GOT3 (cell line): ENCODE measurements at regions not wholly inside any gene's neighbourhood (a gene's known extent, or its start where the extent isn't known, plus 50 kb on each side); places are given as distances from the start of the nearest gene placed in this dataset.

Experiments used
- DNase-seq: peaks from one replicate; lab custom pipeline; 2025; ENCODE audit warnings: mixed read lengths; lab: John Stamatoyannopoulos, UW

- DNase-seq, result peak; percentile 4
These were observed 288.3 kb upstream of the CDH18 start for GRCh38 chr5:20276061-20276958.

DNA sequence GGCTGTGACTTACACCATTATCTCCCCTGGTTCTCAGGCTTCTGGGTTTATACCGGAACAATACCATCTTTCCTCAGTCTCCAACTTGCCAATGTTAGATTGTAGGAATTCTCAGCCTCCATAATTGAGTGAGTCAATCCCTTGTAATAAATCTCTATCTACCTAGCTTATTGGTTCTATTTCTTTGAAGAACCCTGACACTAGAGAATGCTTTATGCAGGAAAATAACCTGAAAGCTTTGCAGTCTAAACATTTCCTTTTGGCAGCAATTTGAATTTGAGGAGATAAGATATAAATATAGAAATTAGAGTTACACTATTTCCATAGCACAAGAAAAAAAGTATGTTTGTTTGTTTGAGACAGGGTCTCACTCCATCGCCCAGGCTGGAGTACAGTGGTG lies 278.1 kb upstream of the CDH18 start:
- DNase-seq, result no peak

GRCh38 chr5:20262896-20263295 lies 274.9 kb upstream of the CDH18 start:
- DNase-seq, result no peak

DNA sequence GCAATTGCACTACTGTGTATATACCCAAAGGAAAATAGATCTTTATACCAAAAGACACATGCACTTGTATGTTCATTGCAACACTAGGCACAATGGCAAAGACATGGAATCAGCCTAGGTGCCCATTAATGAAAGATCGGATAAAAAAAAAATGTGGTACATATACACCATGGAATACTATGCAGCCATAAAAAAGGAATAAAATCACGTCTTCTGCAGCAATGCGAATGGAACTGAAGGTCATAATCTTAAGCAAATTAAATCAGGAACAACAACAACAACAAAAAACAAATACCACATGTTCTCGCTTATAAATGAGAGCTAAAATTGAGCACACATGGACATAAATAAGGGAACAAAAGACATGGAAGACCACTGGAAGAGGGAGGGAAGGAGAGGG lies 266.7 kb upstream of the CDH18 start:
- DNase-seq, result no peak

DNA sequence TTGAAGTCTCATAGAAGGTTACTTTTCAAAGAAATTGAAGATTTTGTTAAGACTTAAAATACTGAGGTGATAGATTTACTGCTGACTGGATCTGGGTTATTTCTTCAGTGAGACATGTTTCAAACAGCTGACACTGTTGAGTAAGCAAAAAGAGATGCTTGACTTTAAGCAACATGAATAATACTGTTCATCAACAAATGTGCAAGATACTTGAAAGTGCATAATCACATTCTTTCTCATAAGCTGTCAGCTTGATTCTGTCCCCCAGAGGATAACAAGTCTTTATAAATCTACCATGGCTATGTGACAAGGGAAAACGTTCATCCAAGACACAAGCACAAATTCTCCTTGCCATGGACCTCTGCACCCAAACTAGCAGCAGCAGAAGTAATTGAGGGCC lies 260.1 kb upstream of the CDH18 start:
- DNase-seq, result no peak

GRCh38 chr5:20245432-20245974 lies 257.5 kb upstream of the CDH18 start:
- no peak for DNase-seq

DNA sequence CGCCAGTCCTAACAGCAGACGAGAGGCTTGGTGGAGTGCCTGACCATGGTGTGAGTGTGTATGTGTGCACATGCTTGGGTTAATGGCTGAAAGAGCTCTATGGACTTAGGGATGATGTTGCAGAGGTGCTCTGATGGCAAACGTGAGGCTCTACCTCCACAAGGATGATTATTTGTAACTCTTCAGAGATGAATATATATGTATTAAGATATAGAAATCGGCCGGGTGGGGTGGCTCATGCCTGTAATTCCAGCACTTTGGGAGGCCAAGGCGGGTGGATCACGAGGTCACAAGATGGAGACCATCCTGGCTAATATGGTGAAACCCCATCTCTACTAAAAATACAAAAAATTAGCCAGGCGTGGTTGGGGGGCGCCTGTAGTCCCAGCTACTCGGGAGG lies 253.4 kb upstream of the CDH18 start:
- DNase-seq, result no peak

- DNase-seq, result no peak
These were observed 243.0 kb upstream of the CDH18 start for GRCh38 chr5:20231040-20231439.

DNA sequence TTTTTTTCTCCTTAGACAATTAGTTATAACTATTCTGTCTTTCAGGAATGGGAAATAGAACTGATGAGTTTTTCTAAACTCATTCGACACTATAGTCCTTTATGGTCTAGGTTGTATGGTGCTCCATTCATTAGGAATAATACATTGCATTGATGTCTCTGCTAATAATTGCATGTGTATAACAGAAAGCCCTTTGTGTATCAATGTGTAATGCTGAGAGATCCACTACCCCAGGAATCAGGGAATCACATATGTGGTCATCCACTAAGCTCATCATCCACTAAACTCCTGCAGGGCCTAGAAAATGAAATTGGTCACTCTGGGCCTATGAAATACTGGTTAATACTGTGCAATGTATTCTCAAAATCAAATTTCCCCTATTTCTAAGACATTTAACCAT lies 242.0 kb upstream of the CDH18 start:
- DNase-seq, result no peak

GRCh38 chr5:20229303-20230005 lies 241.5 kb upstream of the CDH18 start:
- DNase-seq, result no peak

DNA sequence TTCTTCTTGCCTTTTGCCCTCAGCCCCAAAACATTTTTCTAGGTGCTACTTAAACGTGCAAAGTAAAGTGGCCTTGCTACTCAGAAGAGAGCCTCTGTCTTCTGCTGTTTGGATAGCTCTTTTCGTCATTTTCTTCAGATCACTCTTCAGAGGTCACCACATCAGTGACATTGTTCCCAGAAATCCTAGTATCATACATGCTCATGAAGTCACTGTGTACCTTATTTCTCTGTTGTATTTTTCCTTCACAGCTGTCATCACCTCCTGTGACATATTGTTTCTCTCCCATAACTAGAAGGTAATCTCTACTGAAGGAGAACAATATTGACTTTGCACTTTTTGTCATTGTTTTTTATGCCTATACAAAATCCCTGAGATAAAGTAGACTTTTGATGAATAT lies 237.0 kb upstream of the CDH18 start:
- DNase-seq, result no peak

DNA sequence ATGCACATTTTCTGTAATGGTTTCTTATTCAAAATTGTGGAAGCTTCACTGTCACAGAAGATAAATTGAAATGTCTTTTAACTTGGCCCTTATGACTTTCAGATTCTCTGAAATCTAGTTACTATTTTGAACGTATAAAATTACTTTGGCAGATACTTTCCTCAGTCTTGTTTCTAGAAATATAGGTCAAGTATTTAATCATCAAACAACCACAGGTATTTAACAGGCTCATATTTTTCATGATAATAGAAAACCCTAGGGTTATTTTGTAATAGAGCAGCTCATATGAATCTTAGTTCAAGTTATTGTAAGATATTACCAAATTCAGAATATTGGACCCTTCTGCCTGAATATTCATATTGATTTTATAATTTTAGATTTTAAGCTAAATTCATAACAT lies 236.0 kb upstream of the CDH18 start:
- no peak for DNase-seq

- no peak for DNase-seq
These were observed 235.5 kb upstream of the CDH18 start for GRCh38 chr5:20223451-20223850.

- DNase-seq, result no peak
These were observed 227.3 kb upstream of the CDH18 start for GRCh38 chr5:20215257-20215656.

DNA sequence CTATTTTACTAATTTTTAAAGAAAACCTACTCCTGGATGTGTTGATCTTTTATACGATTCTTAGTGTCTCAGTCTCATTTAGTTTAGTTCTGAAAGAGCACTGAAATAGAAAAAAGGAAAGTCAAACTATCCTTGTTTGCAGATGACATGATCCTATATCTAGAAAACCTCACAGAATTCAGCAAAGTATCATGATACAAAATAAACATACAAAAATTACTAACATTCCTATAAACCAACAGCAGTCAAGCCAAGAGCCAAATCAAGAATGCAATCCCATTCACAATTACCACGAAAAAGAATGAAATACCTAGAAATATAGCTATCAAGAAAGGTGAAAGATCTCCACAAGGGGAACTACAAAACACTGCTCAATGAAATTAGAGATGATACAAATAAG lies 225.8 kb upstream of the CDH18 start:
- DNase-seq, result no peak

DNA sequence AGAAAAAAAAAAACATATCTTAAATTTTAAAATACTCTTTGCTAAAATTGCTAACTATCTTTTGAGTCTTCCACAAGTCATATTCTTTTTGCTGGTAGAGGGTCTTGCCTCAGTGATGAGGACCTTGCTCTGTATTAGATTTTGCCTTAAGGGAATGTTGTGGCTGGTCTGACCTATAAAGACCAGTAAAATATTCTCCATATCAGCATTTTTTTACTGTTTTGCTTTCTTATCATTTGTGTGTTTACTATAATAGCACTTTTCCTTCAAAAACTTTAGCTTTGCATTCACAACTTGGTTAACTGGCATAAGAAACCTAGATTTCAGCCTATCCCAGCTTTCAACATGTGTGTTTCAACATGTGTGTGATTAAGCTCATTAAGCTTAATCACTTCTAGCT lies 224.7 kb upstream of the CDH18 start:
- DNase-seq, result no peak

- DNase-seq, result no peak
These were observed 178.5 kb upstream of the CDH18 start for GRCh38 chr5:20166456-20166855.

DNA sequence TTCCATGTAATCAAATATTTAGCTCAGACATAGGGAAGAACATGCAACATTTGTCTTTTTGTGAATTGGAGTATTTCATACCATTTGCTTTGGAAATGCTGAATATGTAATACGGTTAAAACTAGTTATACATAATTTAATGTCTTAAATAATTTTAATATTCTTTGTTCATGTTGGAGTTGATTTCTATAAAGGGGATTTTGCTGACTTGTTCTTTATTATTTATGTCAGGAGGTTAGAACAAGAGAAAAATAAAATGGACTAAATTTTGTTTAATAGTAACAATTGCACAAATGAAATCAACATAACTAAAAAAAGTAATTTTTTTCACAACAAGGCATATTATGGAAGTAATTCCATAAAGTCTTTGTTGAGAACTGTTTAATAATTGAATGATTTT lies 170.0 kb upstream of the CDH18 start:
- DNase-seq, result no peak

- no peak for DNase-seq
These were observed 169.1 kb upstream of the CDH18 start for GRCh38 chr5:20157089-20157488.

GRCh38 chr5:20145240-20145639 lies 157.2 kb upstream of the CDH18 start:
- no peak for DNase-seq

DNA sequence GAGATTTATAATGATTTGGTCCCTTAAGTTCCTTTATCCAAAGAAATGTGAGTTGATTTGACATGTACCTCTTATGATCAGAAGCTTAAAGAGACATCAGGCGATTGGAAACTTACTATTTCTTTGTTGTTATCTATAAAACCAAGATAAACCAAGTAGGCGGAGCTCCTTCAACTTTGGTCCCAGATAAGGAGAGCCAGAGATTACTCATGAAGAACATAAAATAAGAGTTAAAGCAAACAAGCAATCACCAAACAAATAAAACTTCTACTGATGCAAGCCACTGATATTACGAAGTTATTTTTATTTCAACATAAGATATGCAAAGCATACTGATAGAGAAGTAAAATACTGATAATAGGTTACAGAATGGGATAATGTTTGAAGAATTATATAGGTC lies 141.5 kb upstream of the CDH18 start:
- no peak for DNase-seq

DNA sequence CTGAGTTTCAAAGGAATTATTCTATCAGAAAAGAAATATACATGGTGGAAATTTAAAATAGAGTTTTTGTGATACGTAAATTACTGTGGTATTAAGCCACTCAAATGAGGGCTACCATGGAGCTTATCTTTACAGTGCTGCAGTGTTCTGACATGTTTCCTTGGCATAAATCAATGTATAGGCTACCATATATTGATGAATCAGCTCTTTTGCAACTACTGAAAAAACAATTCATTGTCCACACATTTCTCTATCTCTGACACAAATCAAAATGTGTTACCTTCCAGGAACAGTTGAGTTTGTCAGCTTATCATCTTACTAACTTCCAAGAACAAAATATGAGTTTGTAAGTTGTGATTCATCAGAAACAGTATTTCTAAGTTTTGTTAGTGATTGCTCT lies 140.3 kb upstream of the CDH18 start:
- no peak for DNase-seq

GRCh38 chr5:20114526-20114925 lies 126.5 kb upstream of the CDH18 start:
- DNase-seq, result no peak
